ENCODE measurements at regions not wholly inside any gene's neighbourhood (a gene's known extent, or its start where the extent isn't known, plus 50 kb on each side); places are given as distances from the start of the nearest gene placed in this dataset.

DNA sequence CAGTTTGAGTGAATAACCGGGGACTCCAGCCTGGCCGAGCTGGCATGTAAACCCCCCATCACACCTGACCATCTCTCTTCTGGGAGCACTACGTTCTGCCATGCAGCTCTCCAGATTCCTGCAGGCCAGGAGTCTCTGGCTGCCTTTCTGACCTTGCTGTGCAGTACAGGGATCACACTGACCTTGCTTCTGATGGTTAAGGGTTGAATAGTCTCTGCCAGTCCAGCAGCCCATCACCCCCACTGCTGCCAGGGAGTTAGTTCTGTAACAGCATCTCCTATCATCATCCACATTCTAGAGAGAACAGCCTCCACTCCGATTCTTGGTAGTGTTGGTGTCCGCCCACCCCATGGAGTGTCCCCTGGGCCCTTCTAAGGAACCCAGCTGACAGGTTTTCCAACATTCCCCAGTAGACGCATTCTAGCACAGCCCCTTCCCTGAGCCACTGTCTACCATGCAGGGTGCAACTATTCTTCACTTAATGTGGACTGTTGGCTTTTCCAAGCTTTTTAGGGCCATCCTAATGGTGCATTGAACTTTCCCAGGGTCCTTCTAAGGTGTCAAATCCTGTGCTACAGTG lies 109.8 kb downstream of the RIPK4 start:
- no peak for DNase-seq (ENCODE audit: extremely low read depth in 1 of 11, low read depth in 9 of 11, low spot score in 4 of 11)

DNA sequence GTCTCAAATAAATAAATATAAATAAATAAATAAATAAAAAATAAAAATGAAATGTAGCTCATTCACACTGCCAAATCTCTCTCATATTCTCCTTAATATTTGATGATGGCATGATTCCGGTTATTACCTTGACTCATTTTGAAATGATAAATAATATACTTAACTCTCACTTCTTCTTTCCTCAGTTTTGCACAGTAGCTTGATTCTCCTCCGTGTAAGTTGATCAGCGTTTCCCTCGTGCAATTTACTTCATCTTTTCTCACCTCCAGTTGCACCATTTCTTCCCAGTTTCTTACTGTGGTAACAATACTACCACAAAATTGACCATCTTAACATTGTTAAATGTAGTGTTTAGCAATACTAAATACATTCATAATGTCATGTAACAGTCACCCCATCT lies 111.6 kb downstream of the RIPK4 start:
- no peak for DNase-seq (ENCODE audit: extremely low read depth in 1 of 11, low read depth in 9 of 11, low spot score in 4 of 11)

DNA sequence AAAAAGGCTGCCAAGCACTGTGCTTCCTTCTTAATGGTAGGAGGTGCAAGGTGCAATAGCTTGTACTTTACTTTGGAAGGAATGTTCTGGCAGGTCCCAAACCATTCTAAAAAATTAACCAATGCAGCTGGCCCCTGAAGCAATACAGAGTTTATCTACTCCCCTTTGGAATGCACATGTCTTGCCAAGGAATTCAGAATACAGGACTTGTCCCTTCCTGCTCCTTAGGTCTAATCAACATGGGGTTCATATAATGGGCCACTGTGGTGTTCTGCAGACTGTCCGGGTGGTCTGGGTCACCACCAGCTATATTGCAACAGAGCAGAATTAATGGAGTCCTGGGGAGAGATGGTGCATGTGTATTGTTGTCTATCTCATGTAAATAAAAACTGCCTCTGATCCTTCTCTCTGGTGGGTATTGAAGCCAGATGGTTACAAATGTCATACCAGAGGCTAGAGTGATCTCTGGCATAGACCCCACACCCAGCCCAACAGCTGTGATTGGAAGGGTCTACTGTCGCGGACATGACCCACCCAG lies 112.8 kb downstream of the RIPK4 start:
- no peak for DNase-seq (ENCODE audit: extremely low read depth in 1 of 11, low read depth in 9 of 11, low spot score in 4 of 11)

DNA sequence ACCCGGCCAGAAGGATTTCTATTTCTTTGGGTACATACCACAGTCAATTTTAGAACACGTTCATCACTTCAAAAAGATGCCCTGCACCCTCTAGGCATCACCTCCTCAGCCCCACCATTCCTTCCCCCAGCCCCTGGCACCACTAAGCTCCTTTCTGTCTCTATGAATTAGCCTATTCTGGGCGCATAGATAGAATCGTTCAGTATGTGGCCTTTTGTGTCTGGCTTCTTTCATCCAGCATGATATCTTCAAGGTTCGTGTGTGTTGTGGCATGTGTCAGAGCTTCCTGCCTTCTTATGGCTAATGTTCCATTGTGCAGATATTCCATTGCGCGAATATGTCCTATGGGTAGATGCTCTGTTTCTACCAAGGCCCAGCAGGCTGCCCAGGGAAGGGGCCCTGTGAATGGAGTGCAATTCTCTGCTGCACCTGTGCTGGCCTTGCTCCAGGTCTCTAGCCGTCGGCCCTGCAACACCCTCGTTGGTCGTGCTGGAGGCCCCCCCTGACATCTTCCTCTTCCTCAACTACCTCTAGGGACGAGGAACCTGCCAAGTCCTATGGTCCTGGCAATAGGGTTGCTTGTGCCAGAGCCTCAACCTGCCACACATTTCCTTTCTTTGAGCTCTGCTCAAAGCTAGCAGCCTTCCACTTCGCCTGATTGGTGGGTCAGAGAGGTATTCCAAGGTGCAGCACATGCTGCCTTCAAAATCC lies 113.5 kb downstream of the RIPK4 start:
- DNase-seq (ENCODE audit: extremely low read depth in 1 of 11, low read depth in 9 of 11, low spot score in 4 of 11) = no peak

DNA sequence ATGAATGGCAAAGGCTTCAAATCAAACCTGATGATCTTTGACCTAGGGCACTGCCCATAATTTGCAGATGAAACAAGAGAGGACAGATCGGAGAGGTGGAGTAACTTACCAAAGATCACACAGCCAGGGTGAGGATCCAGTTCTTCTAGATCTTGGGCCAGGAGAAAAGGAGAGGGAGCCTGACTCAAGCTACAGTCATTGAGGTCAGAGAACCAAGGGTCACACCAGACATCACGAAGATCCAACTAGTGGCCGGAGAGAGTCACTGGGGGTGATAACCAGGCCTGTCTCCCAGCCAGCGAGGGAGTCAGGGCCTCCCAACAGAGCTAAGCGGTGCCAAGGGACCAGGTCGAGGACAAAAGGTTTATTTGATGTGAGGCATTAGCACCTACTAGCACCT lies 115.0 kb downstream of the RIPK4 start:
- no peak for DNase-seq (ENCODE audit: extremely low read depth in 1 of 11, low read depth in 9 of 11, low spot score in 4 of 11)

DNA sequence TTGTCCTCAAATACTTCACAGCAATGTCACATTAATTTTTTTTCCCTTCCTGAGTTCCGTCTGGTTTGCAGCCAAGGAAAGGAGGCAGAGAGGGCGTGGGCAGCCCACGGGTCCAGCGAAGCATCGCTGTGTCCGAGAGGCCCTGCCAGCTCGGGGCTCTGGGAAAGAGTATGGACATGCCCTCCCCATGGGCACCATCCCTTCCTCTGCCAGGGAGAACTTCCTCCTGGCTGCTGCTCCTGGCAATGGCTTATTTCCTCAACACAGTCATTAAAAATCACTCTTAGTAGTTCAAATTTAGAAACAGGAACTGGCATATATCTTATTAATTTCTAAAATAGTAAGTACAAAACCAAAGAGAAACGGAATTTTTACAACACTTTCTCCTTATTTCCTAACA lies 115.4 kb downstream of the RIPK4 start:
- DNase-seq (ENCODE audit: extremely low read depth in 1 of 11, low read depth in 9 of 11, low spot score in 4 of 11) = no peak

DNA sequence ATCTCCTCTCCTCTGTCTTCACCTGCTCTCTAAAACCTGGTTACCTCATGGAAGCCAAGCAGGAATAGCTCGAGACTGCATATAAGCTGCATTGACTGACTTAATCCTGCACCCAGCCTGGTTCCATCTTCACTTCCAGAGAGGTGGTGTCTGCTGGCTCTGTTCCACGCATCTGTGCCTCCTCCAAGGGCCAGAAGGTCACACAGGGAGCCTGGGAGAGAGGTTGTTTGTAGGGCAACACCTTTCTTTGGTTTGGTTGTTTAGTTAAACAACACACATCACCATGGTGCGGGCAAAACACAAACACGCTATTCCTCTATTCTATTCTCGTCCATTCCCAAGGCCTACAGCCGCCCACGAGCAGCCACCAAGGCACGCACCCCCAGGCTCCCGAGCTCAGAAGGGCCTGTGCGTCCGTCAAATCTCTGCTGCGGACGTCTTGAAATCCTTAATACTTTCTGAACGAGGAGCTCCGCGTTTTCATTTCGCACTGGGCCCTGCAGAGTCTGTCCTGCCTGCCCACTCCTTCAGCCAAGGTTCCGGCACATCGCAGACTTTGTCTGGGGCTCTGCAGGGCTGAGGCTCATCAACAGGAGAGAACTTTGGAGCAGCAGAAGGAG lies 116.2 kb downstream of the RIPK4 start:
- DNase-seq (ENCODE audit: extremely low read depth in 1 of 11, low read depth in 9 of 11, low spot score in 4 of 11) = no peak

DNA sequence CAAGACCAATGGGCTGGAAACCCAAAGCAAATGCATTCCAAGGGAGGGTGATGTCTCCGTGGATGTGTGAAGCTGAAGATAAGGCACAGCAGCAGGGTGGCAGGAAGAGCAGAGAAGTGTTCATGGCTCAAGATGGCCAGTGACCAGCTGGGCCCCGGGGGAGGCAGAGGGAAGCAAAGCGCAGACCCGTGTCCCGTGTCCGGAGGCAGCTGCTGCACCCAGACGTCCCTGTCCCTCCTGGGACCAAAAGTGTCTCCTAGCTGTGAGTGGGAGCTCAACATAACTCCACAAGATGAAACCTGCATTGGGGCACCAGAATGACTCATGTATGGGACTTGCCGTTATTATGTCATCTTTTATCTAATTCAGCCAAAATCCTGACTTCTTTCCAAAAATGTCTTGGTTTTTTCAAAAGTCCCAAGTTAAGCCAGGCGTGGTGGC lies 118.2 kb downstream of the RIPK4 start:
- DNase-seq (ENCODE audit: extremely low read depth in 1 of 11, low read depth in 9 of 11, low spot score in 4 of 11) = no peak

DNA sequence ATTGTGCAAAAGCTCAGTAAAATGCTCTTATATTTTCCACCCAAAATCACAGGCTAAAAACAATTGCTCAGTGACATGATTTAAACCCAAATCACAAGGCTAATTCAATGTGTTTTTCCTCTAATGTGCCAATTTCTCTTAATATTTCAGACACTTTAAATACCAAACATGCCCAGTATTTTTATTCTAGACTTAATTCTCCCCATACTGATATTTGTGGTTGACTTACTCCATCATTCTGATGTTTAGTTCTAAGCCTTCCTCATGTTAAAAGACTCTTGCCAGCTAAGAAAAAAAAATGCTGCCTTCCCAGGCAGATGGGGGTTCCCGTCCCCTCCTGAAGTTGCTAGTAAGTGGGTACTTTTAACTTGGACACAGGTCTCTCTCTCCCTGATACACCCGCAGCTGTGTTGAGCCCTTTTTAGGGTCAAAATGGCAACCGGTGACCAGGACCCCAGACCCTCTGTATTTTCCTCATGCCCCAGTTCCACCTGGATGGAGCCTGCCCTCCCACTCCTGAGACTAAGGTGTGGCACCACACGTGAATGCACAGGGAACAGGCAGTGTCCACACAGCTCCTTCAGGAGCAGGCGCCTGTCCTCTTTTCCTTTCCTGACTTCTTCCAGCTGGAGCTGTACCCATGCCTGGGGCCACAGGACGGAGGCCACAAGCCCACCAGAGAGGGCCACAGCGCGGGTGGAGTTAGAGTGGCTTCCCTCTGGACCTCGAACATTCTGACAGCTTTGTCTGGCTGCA lies 118.9 kb downstream of the RIPK4 start:
- DNase-seq (ENCODE audit: extremely low read depth in 1 of 11, low read depth in 9 of 11, low spot score in 4 of 11) = no peak

DNA sequence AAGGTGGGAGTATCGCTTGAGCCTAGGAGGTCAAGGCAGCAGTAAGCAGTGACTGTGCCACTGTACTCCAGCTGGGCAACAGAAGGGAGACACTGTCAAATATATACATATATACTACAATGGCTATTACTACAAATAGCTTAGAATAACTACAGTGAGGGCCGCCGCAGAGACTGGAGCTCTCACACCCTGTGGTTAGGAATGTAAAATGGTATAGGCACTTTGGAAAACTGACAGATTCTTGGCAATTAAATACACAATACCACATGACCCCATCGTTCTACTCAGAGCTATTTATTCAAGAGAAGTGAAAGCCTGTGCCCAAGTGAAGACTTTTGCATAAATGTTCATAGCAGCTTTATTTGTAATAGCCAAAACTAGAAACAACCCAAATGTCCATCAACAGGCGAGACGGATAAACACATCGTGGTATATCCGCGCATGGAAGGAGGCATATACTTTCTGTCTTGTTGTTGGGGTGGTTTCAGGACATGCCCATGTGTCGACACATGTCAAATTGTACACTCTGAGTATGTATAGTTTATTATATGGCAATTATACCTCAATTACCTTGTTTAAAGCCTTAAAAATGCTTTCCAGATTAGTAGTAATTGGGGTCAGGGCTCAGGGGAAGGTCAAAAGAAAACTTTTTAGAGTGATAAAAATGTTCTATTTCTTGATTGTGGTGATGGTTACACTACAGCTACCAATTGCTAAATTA lies 123.4 kb downstream of the RIPK4 start:
- DNase-seq (ENCODE audit: extremely low read depth in 1 of 11, low read depth in 9 of 11, low spot score in 4 of 11) = no peak

DNA sequence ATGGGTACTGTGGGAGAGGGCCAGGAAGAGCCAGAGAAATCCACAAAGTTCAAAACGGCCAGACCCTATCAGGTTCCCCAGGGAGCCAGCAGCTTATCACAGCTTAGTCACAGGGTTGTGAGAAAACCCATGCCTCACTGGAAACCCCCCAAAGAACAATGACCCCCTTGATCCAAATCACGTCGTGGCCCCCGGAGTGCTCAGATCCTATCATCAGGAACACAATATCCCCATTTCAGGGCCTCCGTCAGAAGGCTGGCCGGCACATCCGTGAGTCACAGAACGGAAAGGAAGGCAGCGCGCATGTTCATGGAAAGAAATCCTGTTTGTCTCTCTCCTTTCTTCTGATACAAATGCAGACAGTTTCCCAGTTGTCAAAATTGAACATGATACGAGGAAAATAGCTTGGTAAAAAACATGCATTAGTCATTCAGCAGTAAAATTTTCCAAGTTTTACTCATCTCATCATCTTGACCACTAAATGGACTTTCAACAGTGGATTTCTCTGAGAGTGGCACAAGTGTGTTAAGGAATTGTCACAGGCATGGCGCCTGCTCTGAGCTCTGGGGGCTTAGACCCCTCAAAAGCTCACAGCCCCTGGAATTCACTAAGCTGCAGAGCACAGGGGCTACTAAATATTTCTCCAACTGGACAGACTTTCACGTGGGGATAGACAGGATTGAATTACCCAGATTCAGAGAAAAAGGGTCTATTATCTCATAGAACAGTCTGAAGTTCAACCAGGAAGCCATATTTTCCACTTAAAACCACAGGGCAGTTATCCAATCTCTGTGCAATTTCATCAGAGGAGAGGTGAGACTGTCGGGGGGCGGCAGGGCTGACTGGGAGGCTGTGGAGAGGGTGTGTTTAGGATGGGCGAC lies 124.8 kb downstream of the RIPK4 start:
- no peak for DNase-seq (ENCODE audit: extremely low read depth in 1 of 11, low read depth in 9 of 11, low spot score in 4 of 11)

DNA sequence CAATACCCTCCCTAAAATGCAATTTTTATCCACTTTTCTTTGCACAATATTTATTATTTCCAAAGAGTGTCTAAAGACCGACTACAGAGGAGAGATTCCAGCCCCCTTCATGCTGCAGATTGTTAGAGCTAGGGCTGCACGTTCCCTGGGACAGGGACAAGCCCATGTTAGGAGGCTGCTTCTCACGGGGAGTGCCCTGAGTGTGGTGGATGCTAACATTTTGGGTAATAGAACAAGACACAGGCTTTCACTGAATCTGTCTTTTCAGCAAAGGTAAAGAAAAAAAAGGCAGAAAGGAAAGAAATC lies 125.4 kb downstream of the RIPK4 start:
- no peak for DNase-seq (ENCODE audit: extremely low read depth in 1 of 11, low read depth in 9 of 11, low spot score in 4 of 11)

DNA sequence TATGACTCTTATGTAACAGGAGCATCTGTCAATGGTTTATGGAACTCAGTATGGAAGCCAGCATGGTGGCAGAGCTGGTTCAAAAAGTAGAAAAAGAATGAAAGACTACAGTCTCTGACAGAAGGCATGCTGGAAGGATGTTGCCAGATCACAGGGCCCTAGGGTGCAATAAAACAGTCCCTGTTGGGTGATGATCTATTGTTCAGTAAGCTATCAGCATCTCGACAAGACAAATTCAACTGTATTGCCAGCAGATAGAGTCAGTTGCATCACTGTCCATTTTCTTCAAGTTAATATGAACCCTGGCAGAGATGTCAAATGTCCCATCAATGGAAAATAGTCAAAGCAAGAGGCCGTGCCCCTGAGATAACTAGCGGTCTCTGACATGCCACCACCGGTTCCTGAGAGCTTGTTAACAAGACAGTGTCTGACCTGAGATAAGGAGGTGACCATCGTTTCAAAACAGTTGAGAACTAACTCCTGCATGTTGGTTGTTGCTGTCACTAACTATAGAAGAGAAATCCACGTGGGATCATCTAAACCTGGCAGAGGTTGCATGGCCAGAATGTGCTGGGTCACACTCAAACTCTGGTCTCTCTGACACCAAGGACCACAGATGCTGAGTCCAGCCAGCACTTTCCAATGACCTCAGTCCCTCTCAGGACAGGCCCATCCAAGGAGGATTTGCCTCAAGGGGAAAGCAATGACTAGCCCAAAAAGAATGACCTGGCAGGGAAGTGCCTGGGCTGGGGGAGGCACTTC lies 125.9 kb downstream of the RIPK4 start:
- no peak for DNase-seq (ENCODE audit: extremely low read depth in 1 of 11, low read depth in 9 of 11, low spot score in 4 of 11)

DNA sequence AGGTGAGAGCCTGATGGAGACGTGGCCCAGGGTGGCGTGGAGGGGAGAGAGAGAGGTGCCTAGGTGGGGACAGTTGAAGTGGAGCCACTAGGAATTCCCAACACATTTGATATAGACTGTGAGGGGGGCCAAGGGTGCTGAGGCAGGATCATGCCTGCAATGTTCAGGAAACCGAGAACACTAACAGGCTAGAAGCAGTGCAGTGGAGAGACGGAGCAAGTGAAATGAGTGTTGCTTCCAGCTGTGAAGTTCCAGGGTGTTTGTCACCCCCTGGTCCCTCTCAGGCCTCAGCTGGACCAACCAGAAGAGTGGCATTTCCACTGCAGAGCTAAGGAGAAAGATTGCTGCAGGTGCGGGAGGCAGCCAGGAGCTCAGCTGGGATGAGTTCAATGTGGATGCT lies 127.1 kb downstream of the RIPK4 start:
- DNase-seq (ENCODE audit: extremely low read depth in 1 of 11, low read depth in 9 of 11, low spot score in 4 of 11) = no peak

DNA sequence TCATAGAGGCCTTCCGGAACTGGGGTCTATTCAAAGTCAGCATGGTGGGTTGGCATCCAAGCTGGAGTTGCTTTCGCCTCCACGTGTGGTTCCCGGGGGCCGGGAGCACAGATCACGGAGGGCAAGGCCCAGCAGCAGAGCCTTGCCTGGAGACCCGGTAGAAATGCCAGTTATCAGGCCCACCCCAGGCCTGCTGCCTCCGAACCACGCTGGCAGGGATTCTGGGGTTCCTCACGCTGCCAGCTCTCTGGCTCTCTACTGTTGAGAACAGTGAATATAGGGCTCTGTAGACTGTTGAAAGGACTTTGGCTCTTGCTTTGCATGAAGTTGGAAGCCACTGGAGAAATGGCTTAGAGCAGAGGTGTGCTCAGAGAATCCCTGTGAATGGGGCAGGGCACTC lies 127.5 kb downstream of the RIPK4 start:
- no peak for DNase-seq (ENCODE audit: extremely low read depth in 1 of 11, low read depth in 9 of 11, low spot score in 4 of 11)

DNA sequence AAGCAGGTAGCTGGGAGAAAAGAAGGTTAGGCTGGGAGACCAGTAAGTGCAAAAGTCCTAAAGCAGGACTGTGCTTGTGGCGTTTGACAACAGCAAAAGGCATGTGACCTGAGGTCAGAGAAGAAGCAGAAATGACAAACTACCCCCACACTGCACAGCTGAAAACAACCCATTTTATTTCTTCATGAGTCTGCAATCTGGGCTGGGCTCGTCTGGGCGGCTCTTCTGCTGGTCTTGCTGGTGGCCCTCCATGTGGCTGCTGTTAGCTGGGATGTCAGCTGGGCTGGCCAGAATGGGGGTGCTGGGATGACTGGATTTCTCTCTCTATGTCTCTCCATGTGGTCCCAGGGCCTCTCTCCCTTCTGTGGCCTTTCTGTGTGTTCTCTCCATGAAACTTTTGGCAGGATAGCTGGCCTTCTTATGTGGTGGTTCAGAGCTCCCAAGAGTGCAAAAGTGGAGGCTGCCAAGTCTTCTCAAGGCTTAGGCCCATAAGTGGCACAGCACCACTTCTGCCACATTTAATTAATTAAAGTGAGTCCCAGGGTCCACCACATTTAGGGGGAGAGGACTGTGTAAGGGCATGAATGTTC lies 128.6 kb downstream of the RIPK4 start:
- no peak for DNase-seq (ENCODE audit: extremely low read depth in 1 of 11, low read depth in 9 of 11, low spot score in 4 of 11)

Data from renal cortex interstitium (tissue), 11 donors.